ENCODE measurements at regions not wholly inside any gene's neighbourhood (a gene's known extent, or its start where the extent isn't known, plus 50 kb on each side); places are given as distances from the start of the nearest gene placed in this dataset.

GRCh38 chr5:124124711-124125229 is 612.8 kb downstream of the CSNK1G3 start:
- no peak for FAIRE-seq
- Histone ChIP-seq H3K4me2 (ENCODE audit: insufficient read depth, low read length) (no peak overlapping the region), H3K4me1 (ENCODE audit: control insufficient read depth, extremely low read depth, insufficient read depth, low read length) (no peaks in the 10 kb centered on the region), H3K36me3 (ENCODE audit: control insufficient read depth in 2 of 2, extremely low read depth in 1 of 2, insufficient read depth in 2 of 2, low read length in 2 of 2) (no peaks in the 10 kb centered on the region), H3K27me3 (ENCODE audit: control insufficient read depth in 2 of 2, insufficient read depth in 2 of 2, low read length in 2 of 2) (no peaks in the 10 kb centered on the region), H4K20me1 (replicated peaks; ENCODE audit: control insufficient read depth, extremely low read depth, insufficient read depth, low read length) (no peaks in the 10 kb centered on the region), H3K9me3 (replicated peaks; ENCODE audit: control insufficient read depth, insufficient read depth, low read length) (no peaks in the 10 kb centered on the region), H3K9me1 (replicated peaks; ENCODE audit: control insufficient read depth, extremely low read depth, insufficient read depth, low read length) (no peaks in the 10 kb centered on the region), H2AFZ (ENCODE audit: low read depth, low read length) (no peak overlapping the region), H3K27ac (ENCODE audit: insufficient read depth, low read depth, low read length) (no peak overlapping the region), H3K4me3 (replicated peaks in 1 of 3; ENCODE audit: insufficient read depth in 1 of 3, low read depth in 1 of 3, low read length in 3 of 3) (no peak overlapping the region), H3K79me2 (ENCODE audit: control insufficient read depth, insufficient read depth, low read length) (no peaks in the 10 kb centered on the region), H3K9ac (replicated peaks; ENCODE audit: extremely low read depth, insufficient read depth, low read length) (no peak overlapping the region)
- intact Hi-C loops (cut with micrococcal nuclease): no loop called here
- TF ChIP-seq MYC (IDR thresholded peaks at IDR 0.05; ENCODE audit: low read depth, low read length) (no peak), POLR2A (IDR thresholded peaks at IDR 0.05; ENCODE audit: low read depth, low read length) (no peak), GATA2 (IDR thresholded peaks at IDR 0.05; ENCODE audit: insufficient read depth, insufficient read length, low read depth, low read length) (no peak), CTCF (IDR thresholded peaks at IDR 0.05; ENCODE audit: extremely low read depth in 1 of 2, insufficient read depth in 1 of 2, low read depth in 1 of 2, low read length in 2 of 2) (no peak), MAX (IDR thresholded peaks at IDR 0.05; ENCODE audit: insufficient read depth, insufficient read length) (no peak), EZH2 (IDR thresholded peaks at IDR 0.05; ENCODE audit: borderline replicate concordance, low read depth, low read length, severe bottlenecking) (no peak), FOS (IDR thresholded peaks at IDR 0.05; ENCODE audit: borderline replicate concordance, insufficient read depth, low read length) (no peak), JUN (IDR thresholded peaks at IDR 0.05; ENCODE audit: borderline replicate concordance, insufficient read depth, insufficient read length, low read depth) (no peak), POLR2AphosphoS5 (IDR thresholded peaks at IDR 0.05; ENCODE audit: insufficient read depth, low read depth, low read length) (no peak)
- DNase-seq (ENCODE audit: low read depth, low spot score): no peak
- ChIA-PET CTCF (no interaction called here), POLR2A (no interaction called here)
- dilution Hi-C loops (cut with MboI; ENCODE audit: extremely low pct_ligation_motif_present, low sequenced_read_pairs): no loop called here
- no TSS peak for BruUV-seq (replicated peaks)

All from endothelial cell of umbilical vein (primary cell).